ENCODE measurements at regions not wholly inside any gene's neighbourhood (a gene's known extent, or its start where the extent isn't known, plus 50 kb on each side); places are given as distances from the start of the nearest gene placed in this dataset.

GRCh38 chr7:57381581-57381980 lies 68.4 kb upstream of the ZNF716 start:
- no peak for TF ChIP-seq POLR2A (IDR thresholded peaks at IDR 0.05)
- no peak for TF ChIP-seq CTCF (IDR thresholded peaks at IDR 0.05)
- TF ChIP-seq POLR2AphosphoS5 (IDR thresholded peaks at IDR 0.05): no peak
- no peak for TF ChIP-seq EP300 (IDR thresholded peaks at IDR 0.05)
